ENCODE measurements at regions not wholly inside any gene's neighbourhood (a gene's known extent, or its start where the extent isn't known, plus 50 kb on each side); places are given as distances from the start of the nearest gene placed in this dataset.

- POLR2A ChIA-PET: no interaction called here
- WGBS (ENCODE audit: insufficient coverage, insufficient replicate concordance, low lambda C conversion rate, missing lambda C conversion rate): 36% methylated on average over 3 of the region's 3 CpGs
These were observed 239.0 kb downstream of the SLITRK2 start for GRCh38 chrX:146056511-146057081.

GRCh38 chrX:146064156-146064555 is 246.5 kb downstream of the SLITRK2 start:
- RAD21 ChIA-PET (ENCODE audit: unreplicated experiment): no interaction called here
- FAIRE-seq (no peak), DNase-seq (ENCODE audit: low read depth, low spot score) (no peak), ATAC-seq (no peak)
- TF ChIP-seq HDAC6 (IDR thresholded peaks at IDR 0.05; ENCODE audit: unreplicated experiment): no peak
- in situ Hi-C loops (cut with MboI) (loop anchor here (25.0 kb wide), 1 partner anchor 102 kb away; no protein-coding TSS in a partner anchor), intact Hi-C loops (cut with micrococcal nuclease; ENCODE audit: unreplicated experiment) (no loop called here)
- SMC1A ChIA-PET (ENCODE audit: uncharacterized antibody, unreplicated experiment): no interaction called here
- Histone ChIP-seq H2AFZ (ENCODE audit: control insufficient read depth, low read depth, low read length) (no peak overlapping the region), H3K9me3 (replicated peaks; ENCODE audit: control insufficient read depth, insufficient read depth, low read length) (no peaks in the 10 kb centered on the region), H3K4me1 (ENCODE audit: control insufficient read depth, insufficient read depth, low read length) (no peaks in the 10 kb centered on the region), H3K9ac (ENCODE audit: control insufficient read depth, insufficient read depth, low read length) (no peak overlapping the region), H3K27ac (ENCODE audit: control insufficient read depth, insufficient read depth) (no peak overlapping the region), H3K4me2 (ENCODE audit: control insufficient read depth, insufficient read depth) (no peak overlapping the region), H4K20me1 (ENCODE audit: control insufficient read depth, insufficient read depth) (no peaks in the 10 kb centered on the region), H3K4me3 (no peak overlapping the region), H3K36me3 (ENCODE audit: control insufficient read depth in 2 of 2, insufficient read depth in 2 of 2, low read length in 1 of 2) (no peaks in the 10 kb centered on the region), H3K79me2 (ENCODE audit: control insufficient read depth, insufficient read depth, low read length) (no peaks in the 10 kb centered on the region), H3K27me3 (replicated peaks in 1 of 2; ENCODE audit: control insufficient read depth in 2 of 2, insufficient read depth in 2 of 2, low read length in 1 of 2) (no peaks in the 10 kb centered on the region)
- CTCF ChIA-PET: no interaction called here
- 21% methylated on average over 2 of the region's 2 CpGs for WGBS (ENCODE audit: insufficient coverage, insufficient replicate concordance, low lambda C conversion rate, missing lambda C conversion rate)
- BruUV-seq (replicated peaks): no TSS peak
- POLR2A ChIA-PET: interaction anchor here (0.6 kb wide), 1 partner anchor 1035 kb away, joined by 3 read pairs; no protein-coding TSS in a partner anchor

More at GRCh38 chrX:146056511-146057081, 239.0 kb downstream of the SLITRK2 start:
- no peak for TF ChIP-seq CTCF (IDR thresholded peaks at IDR 0.05 in 2 of 3, conservative IDR thresholded peaks at IDR 0.05 in 1 of 3; ENCODE audit: control insufficient read depth in 2 of 3, extremely low read depth in 1 of 3, insufficient read depth in 1 of 3, low read depth in 3 of 3, low read length in 3 of 3)
- BruUV-seq (replicated peaks): no TSS peak
- H3K36me3 ChIP-seq (ENCODE audit: control insufficient read depth in 2 of 2, insufficient read depth in 2 of 2, low read length in 1 of 2): no peaks in the 10 kb centered on the region
- no peak overlapping the region for H3K4me3 ChIP-seq
- ATAC-seq (no peak), FAIRE-seq (no peak), DNase-seq (ENCODE audit: low read depth, low spot score) (no peak)
- no peaks in the 10 kb centered on the region for H3K79me2 ChIP-seq (ENCODE audit: control insufficient read depth, insufficient read depth, low read length)
- intact Hi-C loops (cut with micrococcal nuclease; ENCODE audit: unreplicated experiment): no loop called here
- no peak overlapping the region for H2AFZ ChIP-seq (ENCODE audit: control insufficient read depth, low read depth, low read length)
- no peak overlapping the region for H3K9ac ChIP-seq (ENCODE audit: control insufficient read depth, insufficient read depth, low read length)
- no peaks in the 10 kb centered on the region for H4K20me1 ChIP-seq (ENCODE audit: control insufficient read depth, insufficient read depth)
- no peaks in the 10 kb centered on the region for H3K9me3 ChIP-seq (replicated peaks; ENCODE audit: control insufficient read depth, insufficient read depth, low read length)
- CTCF ChIA-PET: no interaction called here
- RAD21 ChIA-PET (ENCODE audit: unreplicated experiment): no interaction called here
- no peaks in the 10 kb centered on the region for H3K4me1 ChIP-seq (ENCODE audit: control insufficient read depth, insufficient read depth, low read length)
- in situ Hi-C loops (cut with MboI): loop anchor here (25.0 kb wide), 1 partner anchor 94 kb away; no protein-coding TSS in a partner anchor
- H3K27ac ChIP-seq (ENCODE audit: control insufficient read depth, insufficient read depth): no peak overlapping the region
- no peak overlapping the region for H3K4me2 ChIP-seq (ENCODE audit: control insufficient read depth, insufficient read depth)
- no peaks in the 10 kb centered on the region for H3K27me3 ChIP-seq (replicated peaks in 1 of 2; ENCODE audit: control insufficient read depth in 2 of 2, insufficient read depth in 2 of 2, low read length in 1 of 2)
- SMC1A ChIA-PET (ENCODE audit: uncharacterized antibody, unreplicated experiment): no interaction called here
